GM19438 (cell line): ENCODE measurements at regions not wholly inside any gene's neighbourhood (a gene's known extent, or its start where the extent isn't known, plus 50 kb on each side); places are given as distances from the start of the nearest gene placed in this dataset.

Source experiments
- ATAC-seq: cut with Tn5 transposase; IDR thresholded peaks from one replicate; pipeline ENCODE4 v1.9.1; 2021; ENCODE audit warnings: low read depth; ENCODE audit not compliant: unreplicated experiment

DNA sequence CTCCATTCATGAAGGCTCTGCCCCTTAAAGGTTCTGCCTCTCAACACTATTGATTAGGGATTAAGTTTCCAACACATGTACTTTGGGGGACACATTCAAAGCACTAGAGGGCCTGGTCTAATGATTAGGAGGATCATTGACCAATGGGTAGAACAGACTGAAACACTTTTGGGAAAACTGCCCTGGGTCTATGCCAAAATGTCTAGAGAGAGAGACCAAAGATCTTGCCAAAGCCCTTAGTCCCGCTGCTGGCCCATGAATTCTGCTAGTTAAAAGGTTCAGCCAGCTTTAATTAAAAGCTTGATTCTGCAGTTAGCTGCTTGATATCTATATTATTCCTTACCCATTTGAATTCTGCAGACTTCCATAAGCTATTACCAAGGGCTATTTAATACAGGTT is 613.2 kb downstream of the SLC4A3 start:
- no peak for ATAC-seq

DNA sequence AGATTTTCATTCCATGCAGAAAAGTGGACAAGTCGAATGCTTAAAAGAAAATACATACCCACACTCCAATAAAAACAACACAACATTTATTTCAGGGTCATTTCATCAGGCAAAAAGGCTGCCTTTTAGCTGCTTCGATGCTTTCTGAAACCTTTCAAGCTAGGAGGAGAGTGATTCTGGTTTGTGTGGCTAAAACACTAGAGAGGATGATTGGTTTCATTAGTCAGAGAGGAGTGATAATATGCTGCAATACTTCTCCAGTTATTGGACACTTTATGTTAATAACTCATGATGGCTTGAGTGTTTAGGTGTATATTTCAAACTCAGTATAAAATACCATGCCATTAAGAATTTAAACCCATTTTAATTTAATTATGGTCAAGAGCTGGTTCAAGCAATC is 614.0 kb downstream of the SLC4A3 start:
- no peak for ATAC-seq

DNA sequence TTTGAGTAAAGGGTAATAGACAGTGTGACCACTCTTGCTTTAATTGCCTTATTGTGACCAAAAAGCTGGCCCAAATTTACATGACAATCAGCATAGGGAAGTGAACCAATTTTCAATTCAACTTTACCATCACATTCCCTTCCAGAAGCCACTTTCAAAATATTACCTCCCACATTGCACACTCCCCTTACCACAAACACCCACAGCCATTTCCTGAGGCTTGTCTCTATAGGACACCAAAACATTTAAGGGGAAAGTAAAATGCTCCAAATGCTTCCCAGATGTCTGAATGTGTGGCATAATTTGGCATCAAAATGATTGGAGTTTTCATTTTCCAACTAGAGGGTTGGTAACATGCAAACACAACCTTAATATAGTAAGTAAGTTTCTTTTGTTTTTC is 616.1 kb downstream of the SLC4A3 start:
- ATAC-seq = no peak

DNA sequence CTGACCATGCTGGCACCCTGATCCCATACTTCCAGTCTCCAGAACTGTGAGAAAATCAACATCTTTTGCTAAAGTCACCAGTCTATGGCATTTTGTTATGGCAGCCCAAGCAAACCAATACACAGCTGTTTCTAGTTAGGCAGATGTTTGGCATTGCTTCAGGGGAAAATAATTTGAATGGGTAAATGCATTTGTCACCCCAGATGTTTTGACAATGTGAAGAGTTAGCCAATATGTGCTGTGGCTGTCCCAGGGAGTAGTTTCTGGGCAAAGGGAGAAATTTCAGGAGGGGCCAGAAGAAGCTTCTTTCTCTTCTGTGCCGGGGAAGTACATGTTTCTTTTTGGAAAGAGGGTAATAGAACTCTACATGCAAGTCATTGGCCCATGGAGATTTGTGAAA is 619.0 kb downstream of the SLC4A3 start:
- no peak for ATAC-seq

DNA sequence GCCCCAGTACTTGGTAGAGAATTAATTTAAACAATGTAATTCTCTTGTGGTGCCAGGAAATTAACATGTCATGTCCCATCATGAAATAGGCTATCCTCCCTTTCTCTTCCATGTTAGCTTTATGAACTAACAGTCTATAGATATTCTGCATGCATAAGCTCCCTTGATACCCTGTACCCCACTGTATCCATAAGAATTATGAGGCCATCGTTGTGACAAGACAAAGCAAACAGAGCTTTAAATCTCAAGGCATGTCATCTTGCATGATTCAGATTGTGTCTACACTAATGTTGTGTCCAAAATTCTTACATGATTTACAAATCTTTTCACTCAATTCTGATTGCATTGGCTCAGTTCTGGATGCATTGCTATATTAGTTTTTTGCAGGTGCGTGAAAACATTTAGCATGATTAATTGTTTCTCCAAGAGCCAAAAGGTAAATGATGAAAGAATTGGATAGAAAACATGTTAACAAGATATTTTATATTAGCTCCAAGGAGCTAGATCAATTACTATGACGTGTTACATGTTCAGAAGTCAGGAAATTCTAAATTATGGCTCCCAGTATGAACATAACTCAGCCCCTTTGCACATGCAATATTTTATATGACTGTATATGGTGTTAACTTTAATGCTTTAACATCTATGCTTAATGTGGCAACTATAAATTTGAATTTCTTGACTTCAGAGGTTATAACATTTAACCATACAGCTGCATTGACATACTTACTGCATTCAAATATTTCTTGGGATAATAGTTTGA is 620.3 kb downstream of the SLC4A3 start:
- ATAC-seq = no peak

DNA sequence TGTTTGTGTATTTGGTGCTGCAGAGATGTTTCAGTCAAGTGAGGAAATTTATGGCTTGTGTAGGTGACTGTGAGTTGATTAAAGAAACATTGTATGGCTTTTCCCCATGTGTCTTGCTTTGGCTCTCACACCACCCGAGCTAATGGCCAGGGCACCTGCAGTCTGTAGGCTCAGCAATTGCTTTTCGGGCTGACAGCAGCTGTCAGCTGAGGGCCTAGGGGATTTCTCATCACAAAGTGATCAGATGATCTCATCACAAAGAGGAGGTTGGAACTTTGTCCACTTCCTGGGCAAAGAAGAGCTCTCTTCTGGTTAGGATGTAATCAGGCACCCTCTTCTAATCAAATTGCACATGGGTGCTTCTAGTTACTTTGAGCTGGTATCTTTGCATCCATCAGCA is 632.2 kb downstream of the SLC4A3 start:
- no peak for ATAC-seq

DNA sequence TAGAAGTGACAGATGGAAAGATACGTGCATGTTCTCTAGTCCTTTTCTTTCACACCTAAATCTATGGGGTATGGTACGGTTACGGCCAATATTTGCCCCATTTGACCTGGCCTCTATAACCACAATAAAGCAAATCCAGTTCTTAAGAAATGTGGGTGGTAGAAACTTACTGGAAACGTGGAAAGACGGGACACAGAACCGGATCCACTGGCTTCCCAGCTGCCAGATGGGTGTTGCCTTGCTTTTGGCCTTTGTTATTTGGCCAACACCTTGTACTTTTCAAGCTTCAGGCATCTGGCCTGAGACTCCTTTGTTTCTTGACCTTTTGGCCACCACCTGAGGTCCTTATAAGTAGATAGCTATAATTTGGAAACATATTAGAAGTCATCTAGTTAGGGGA is 635.9 kb downstream of the SLC4A3 start:
- no peak for ATAC-seq

DNA sequence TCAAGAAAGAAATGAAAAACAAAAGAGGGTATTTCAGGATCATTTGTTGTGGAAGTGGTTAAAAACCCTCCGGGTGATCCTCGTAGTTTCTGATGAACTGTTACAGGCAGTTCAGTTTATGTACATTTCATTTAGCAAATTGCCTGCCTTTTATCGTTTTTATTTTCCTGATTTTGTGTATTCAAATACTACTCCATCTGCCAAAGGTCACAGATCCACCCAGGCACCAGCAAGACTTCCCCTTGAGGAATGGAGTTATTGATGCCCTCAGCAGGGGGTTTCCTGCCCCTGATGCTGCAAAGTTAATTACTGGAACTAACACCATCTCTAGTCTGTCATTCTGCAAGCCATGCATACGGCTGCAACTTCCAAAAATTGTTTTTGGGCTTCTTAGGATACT is 641.9 kb downstream of the SLC4A3 start:
- no peak for ATAC-seq

DNA sequence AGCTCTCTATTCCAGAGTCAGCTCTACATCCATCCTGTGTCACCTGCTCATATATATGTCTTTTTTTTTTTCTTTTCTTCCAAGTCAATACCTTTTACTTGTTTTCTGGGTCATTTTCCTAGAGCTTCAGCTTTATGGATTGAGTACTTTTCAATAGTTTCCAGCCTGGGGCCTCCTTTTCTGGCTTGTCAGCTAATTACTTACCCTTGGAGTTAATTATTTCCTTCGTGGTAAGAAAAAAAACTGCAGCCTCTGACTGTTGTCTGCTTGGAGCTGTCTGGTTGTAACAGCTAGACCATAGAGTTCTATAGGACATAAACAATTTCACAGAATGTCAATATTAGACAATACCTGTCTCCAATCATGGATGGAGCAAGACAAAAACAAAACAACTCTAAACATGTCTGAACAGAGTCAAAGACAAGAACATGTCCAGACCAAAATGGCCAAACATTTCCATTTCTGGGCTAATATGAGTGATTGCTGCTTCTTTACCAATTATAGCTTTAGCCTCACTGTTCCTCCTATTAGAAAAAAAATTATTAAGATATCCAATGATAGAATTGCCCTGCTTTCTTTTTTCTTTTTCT is 643.1 kb downstream of the SLC4A3 start:
- no peak for ATAC-seq

DNA sequence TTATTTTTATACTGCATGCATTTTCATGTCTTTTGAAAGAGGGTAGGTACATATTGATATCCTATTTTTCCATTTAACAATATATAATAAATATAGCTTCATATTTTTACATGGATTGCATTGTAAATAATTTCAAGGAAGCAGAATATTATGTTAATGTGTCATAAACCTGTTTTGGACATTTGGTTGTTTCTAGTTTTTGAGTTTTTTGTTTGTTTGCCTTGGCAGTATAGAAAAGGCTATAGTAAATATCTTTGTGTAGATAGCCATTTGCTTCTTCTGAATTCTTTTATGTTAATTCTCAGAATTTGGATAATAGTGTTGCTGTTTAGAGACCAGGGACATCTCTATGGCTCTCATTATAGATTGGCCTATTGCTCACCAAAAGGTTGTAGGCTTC is 645.2 kb downstream of the SLC4A3 start:
- no peak for ATAC-seq

DNA sequence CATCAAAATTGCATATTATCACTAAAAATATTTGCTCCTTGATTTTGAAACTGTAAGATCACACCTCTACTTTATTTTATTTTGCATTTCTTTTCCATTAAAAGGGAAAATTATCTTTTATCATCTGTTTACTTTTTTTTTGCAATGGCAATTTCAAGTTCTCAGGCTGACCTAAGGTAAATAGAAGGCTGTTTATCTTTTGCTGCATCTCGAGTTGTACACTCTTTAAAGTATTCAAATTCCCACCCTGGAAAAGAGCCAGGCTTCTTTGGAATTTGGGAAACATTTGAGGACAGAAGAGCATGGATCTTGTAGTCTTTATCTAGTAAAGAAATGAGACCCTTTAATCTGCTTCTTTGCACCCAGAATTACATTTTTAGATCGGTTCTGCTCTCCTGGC is 645.7 kb downstream of the SLC4A3 start:
- ATAC-seq = no peak

DNA sequence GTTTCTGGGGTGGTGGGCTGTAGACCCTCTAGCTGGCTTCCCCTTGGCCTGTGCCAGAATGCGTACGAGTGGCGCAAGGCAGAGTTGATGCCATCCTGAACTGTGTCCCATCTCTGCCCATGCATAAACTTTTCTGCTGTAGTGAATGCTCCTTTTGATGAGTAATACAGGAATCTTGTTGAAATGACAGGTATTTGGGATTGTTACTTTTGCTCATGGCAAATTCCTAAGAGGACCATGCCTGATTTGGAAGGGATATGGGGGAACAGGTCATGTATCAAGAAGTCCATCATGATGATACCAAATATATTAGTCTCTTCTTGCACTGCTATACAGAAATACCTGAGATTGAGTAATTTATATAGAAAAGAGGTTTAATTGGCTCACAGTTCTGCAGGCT is 648.0 kb downstream of the SLC4A3 start:
- no peak for ATAC-seq

DNA sequence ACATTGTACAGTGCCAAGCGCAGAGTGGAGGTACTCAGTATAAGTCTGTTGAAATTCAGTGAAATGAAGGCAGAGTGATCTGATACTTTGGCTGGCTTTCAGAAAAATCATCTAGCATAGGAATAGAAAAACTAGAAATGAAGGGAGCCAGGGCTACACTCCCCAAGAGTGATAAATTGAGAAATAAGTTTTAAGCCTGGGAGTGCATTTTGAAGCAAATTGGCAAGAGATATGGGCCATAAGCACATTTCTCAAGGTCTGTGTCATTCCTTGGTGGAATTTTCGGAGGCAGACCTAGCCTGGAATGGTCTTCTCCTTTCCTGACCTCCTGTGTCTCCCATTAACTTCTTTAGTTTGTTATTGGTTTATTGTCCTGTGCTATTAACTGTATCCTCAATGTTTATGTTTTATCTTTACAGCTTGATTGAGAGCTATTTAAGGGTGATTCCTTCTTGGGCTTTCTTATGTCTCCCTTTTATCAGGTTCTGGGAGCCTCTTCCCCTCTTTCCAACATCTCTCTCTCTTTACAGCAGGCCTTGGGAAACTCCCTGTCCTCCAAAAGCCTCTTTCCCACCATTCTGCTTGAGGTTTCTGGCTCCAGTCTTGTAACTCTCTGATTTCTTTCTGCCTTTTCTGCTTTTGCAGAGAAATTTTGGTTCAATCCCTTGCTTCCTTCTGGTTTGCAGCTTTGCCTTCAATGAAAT is 649.5 kb downstream of the SLC4A3 start:
- no peak for ATAC-seq

DNA sequence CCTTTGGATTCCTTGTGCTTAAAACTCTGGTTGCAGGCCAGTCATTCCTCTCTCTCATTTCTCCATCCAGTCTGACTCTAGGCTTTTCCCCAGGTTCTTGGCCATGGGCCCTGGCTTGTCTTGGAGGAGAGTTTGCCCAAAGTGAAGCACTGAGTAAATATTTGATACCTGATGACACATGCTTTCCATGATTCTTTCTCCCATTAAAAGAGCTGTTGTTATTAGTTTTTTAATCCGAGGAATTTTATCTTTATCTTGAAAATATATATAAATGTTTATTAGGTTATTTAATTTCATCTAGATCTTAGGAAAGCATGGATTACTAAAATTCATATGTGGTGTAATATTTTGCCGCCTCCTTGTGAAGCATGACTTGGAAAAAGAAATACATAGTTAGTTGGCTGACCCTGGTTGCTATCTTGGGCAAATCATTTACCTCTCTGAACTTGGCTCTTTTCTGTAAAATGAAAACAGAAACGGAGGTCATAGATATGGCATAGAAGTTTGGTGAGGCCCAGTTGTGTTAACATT is 650.1 kb downstream of the SLC4A3 start:
- ATAC-seq = no peak

DNA sequence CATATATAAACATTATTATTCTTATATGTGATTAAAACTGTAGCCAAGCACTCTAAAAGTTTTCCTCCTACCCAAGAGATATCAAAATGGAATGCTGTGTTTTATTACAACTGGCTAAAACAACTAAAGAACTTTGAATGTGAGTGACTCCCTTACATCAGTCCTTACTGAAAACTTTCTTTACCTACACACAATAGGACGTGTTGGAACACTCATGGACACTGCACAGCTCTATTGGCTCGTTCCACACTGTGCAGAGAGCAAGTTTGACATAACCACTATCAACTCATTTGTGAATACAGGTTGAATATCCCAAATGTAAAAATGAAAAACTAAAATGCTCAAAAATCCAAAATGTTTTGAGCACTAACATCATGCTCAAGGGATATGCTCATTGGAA is 650.6 kb downstream of the SLC4A3 start:
- no peak for ATAC-seq

DNA sequence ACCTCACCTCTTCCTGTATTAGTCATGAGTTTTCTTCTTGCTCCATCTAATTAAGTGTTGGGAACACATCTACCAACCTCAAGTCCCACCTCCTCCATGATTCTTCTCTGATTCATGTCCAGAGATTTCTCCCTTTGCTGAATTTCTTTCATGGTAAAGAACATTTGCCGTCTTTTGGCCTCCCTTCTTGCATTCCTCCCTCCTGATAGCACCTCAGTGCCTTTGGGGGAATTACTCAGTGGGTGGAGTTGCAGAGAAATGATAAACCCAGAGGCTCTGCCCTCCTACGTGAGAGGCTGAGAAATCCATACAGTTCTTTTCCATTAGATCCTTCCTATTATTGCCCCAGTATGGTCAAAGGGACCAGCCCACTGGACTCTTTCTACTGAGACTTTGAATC is 651.9 kb downstream of the SLC4A3 start:
- ATAC-seq = no peak

DNA sequence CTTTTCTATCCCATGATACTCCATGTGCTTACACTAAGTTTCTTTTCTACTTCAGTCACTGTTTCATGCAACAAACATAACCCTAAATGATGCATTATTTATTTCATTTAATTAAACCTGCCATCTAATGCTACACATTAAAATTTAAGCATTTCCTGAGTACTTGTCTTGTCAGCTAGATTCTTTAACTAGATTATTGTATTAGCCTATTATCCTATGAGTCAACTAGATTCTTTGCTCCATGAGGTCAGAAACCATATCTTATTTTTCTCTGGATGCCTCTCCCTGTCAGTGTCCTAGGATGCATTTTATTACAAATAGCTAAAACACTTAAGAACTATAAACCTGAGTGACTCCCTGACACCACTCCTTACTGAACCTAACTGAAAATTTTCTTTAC is 652.4 kb downstream of the SLC4A3 start:
- ATAC-seq = no peak

DNA sequence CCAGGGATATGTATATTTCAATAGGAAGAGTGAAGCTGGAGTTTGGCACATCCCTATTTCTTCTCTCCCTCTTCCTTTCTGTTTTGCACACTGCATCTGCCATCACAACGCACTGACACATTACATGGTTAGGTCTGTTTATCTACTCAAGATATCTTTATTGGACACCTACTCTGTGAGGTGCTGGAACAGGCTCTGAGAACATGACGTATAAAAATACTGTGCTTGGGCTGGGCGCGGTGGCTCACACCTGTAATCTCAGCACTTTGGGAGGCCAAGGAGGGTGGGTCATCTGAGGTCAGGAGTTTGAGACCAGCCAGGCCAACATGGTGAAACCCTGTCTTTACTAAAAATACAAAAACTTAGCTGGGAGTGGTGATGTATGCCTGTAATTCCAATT is 653.3 kb downstream of the SLC4A3 start:
- ATAC-seq = no peak

DNA sequence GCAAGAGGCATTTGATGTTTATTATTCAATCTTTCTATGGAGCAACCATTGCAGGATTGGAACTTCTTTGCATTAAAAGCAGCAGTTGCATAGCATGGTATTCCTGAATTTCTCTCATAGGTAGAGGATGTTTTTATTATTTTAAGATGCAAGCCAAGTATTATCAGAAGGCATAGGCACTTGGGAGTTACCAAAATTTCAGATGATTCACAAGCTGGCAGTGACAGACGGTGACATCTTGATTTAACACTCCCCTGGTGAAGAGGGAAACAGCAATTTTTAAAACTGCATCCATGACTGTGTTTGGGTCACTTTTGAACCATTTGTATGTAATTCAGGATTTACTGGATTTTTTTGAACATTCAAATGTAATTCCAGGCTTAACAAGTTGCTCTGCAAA is 654.3 kb downstream of the SLC4A3 start:
- ATAC-seq = no peak

DNA sequence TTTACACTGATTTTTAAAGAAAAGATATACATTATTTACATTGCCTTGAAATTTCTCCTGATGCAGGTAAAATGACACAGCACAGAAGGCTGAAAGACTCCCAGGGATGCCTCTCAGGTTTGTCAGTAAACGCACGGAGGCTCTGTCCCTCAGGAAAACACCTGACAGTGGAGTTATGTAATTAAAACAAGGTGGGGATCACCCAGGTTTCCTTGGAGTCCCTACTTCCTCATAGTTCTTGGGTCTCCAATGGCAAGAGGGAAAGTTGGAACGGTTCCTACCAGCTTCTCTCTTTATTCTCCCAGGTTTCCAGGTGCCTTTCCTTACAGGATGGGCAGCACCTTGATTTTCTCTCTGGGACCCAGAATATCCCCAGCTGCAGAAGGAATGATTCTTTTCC is 654.8 kb downstream of the SLC4A3 start:
- no peak for ATAC-seq

DNA sequence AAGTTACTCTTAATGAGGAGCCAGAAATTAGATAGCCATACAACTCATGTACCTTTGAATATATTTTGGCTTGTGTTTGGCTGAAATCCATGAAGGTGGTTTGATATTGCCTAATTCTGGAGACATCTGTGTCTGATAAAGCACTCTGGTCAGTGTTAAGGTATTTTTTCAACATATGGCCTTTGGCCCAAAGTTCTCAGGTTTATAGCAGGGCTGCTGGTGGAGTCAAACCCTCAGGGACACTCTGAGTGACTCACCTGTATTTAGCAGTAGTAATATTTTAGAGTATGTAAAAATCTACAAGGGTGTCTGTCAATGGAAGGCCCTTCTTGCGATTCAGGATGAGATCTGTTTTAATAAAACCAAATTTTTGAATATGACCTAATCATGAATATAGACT is 666.5 kb downstream of the SLC4A3 start:
- ATAC-seq = no peak

DNA sequence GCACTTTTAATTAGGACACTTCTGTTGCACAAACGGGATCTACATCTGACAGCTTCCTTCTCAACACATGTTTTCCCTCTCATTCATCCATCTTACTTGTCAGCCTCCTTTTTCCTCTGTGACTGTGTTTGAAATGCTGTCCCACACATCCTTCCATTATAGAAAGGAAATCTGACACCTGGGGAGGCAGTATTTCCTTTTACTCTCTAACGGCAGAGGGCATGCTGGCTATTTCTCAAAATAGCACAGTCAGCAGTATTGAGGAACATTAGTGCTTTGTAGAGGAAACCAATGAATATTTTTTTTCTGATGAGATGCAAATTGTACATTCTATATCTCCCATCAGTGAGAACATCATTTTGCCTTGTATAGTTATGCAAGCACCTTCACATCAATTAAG is 668.7 kb downstream of the SLC4A3 start:
- no peak for ATAC-seq
